HUES64 (cell line): ENCODE measurements at regions not wholly inside any gene's neighbourhood (a gene's known extent, or its start where the extent isn't known, plus 50 kb on each side); places are given as distances from the start of the nearest gene placed in this dataset.
"Not testable (repeated sequence)": the region's sequence is repeated elsewhere in the genome, so short reads cannot be mapped to it uniquely, and the experiment has no call there.

Experiments
- H3K27ac ChIP-seq: 2 replicates; pipeline ENCODE4 v1.7.0; 2013; ENCODE audit warnings: low read depth, low read length, inconsistent platforms
- H3K27me3 ChIP-seq: 2 replicates; pipeline ENCODE4 v1.6.1; 2013; ENCODE audit warnings: mild to moderate bottlenecking, low read length; ENCODE audit not compliant: insufficient read depth
- H3K36me3 ChIP-seq: 2 replicates; pipeline ENCODE4 v1.6.1; 2013; ENCODE audit warnings: mild to moderate bottlenecking, low read length; ENCODE audit not compliant: insufficient read depth
- H3K4me1 ChIP-seq: 2 replicates; pipeline ENCODE4 v1.6.1; 2013; ENCODE audit warnings: mild to moderate bottlenecking, low read length, moderate library complexity; ENCODE audit not compliant: insufficient read depth
- H3K4me3 ChIP-seq: 2 replicates; pipeline ENCODE4 v1.5.1; 2013; ENCODE audit warnings: mild to moderate bottlenecking, low read length, moderate library complexity
- H3K9ac ChIP-seq: 2 replicates; pipeline ENCODE4 v1.6.1; 2013; ENCODE audit warnings: mild to moderate bottlenecking, low read depth, low read length
- H3K9me3 ChIP-seq: 2 replicates; pipeline ENCODE4 v1.6.1; 2013; ENCODE audit warnings: low read depth, low read length; ENCODE audit not compliant: insufficient read depth
- WGBS: fragments of 150-250, 120-280 bp; methylation state at CpG from one replicate; pipeline ENCODE4 v1.1.7; 2013; ENCODE audit warnings: missing lambda C conversion rate; 5-methylcytosine and 5-hydroxymethylcytosine counted together

- H3K9ac ChIP-seq = no peak overlapping the region
- WGBS = 89% methylated on average over 8 of the region's 8 CpGs
- H3K36me3 ChIP-seq = no peaks in the 10 kb centered on the region
- no peaks in the 10 kb centered on the region for H3K27me3 ChIP-seq
- no peaks in the 10 kb centered on the region for H3K9me3 ChIP-seq
- H3K4me1 ChIP-seq = peaks cover 19% of the 10 kb centered on the region
- no peak overlapping the region for H3K4me3 ChIP-seq
- H3K27ac ChIP-seq = no peak overlapping the region
These were observed 106.7 kb upstream of the PIAS1 start for GRCh38 chr15:67947254-67948039.

DNA sequence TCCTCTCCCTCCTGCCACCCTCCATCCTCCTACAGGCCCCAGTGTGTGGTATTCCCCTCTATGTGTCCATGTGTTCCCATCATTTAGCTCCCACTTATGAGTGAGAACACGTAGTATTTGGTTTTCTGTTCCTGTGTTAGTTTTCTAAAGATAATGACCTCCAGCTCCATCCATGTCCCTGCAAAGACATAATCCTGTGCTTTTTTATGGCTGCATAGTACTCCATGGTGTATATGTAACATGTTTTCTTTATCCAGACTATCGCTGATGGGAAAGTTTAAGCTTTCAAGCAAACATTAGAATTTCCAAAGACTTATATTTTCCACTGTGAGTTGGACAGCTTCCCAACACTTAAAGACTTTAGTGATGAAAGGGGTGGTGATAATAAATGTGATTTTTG lies 105.9 kb upstream of the PIAS1 start:
- H3K9me3 ChIP-seq = no peaks in the 10 kb centered on the region
- peaks cover 19% of the 10 kb centered on the region for H3K4me1 ChIP-seq
- H3K36me3 ChIP-seq = no peaks in the 10 kb centered on the region
- WGBS = 89% methylated on average over 1 of the region's 2 CpGs
- H3K27ac ChIP-seq = no peak overlapping the region
- no peak overlapping the region for H3K4me3 ChIP-seq
- no peaks in the 10 kb centered on the region for H3K27me3 ChIP-seq
- H3K9ac ChIP-seq = no peak overlapping the region

DNA sequence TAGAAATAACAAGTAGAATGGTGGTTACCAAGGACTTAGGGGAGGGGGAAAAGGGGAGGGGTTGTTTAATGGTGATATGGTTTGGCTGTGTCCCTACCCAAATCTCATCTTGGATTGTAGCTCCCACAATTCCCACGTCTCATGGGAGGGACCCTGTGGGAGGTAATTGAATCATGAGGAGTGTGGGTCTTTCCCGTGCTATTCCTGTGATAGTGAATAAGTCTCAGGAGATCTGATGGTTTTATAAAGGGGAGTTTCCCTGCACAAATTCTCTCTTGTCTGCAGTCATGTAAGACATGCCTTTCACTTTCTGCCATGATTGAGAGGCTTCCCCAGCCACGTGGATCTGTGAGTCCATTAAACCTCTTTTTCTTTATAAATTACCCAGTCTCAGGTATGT lies 102.9 kb upstream of the PIAS1 start:
- H3K4me1 ChIP-seq = peaks cover 13% of the 10 kb centered on the region
- H3K9ac ChIP-seq = not testable (repeated sequence)
- WGBS = 89% methylated on average over 3 of the region's 3 CpGs

DNA sequence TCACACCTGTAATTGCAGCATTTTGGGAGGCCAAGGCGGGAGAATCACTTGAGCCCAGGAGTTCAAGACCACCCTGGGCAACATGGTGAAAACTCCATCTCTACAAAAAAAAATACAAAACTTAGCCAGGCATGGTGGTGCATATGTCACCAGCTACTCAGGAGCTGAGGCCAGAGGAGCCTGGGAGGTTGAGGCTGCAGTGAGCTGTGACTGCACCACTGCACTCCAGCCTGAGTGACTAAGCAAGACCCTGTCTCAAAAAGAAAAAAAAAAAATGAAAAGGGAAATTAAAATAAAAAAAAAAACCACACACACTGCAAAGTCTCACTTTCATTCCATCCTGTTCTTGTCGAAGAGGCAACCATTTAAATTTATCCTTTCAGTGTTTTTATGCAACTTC lies 100.8 kb upstream of the PIAS1 start:
- WGBS = 98% methylated on average over 2 of the region's 2 CpGs
- H3K9me3 ChIP-seq = no peaks in the 10 kb centered on the region

More for the DNA sequence above, 102.9 kb upstream of the PIAS1 start:
- not testable (repeated sequence) for H3K27me3 ChIP-seq, H3K36me3 ChIP-seq, H3K9me3 ChIP-seq, H3K4me3 ChIP-seq, H3K27ac ChIP-seq

GRCh38 chr15:67955252-67955651 lies 98.9 kb upstream of the PIAS1 start:
- Histone ChIP-seq H3K27ac (no peak overlapping the region), H3K9ac (no peak overlapping the region)

More for the DNA sequence above, 100.8 kb upstream of the PIAS1 start:
- H3K4me3 ChIP-seq = no peak overlapping the region
- H3K9ac ChIP-seq = no peak overlapping the region
- no peak overlapping the region for H3K27ac ChIP-seq
- H3K27me3 ChIP-seq = no peaks in the 10 kb centered on the region
- H3K36me3 ChIP-seq = no peaks in the 10 kb centered on the region
- H3K4me1 ChIP-seq = no peaks in the 10 kb centered on the region

GRCh38 chr15:67957435-67958132 lies 96.5 kb upstream of the PIAS1 start:
- Histone ChIP-seq H3K27ac (no peak overlapping the region), H3K4me1 (peaks cover 18% of the 10 kb centered on the region), H3K9me3 (no peaks in the 10 kb centered on the region), H3K27me3 (no peaks in the 10 kb centered on the region), H3K36me3 (no peaks in the 10 kb centered on the region), H3K9ac (no peak overlapping the region), H3K4me3 (no peak overlapping the region)
- WGBS = 93% methylated on average over 2 of the region's 2 CpGs

More at GRCh38 chr15:67955252-67955651, 98.9 kb upstream of the PIAS1 start:
- H3K4me3 ChIP-seq = no peak overlapping the region
- no peaks in the 10 kb centered on the region for H3K4me1 ChIP-seq
- no peaks in the 10 kb centered on the region for H3K27me3 ChIP-seq
- no peaks in the 10 kb centered on the region for H3K9me3 ChIP-seq
- 96% methylated on average over 6 of the region's 6 CpGs for WGBS
- no peaks in the 10 kb centered on the region for H3K36me3 ChIP-seq

- Histone ChIP-seq H3K4me1 (peaks cover 10% of the 10 kb centered on the region), H3K27ac (no peak overlapping the region), H3K4me3 (peak overlapping the region; percentile 59), H3K9me3 (no peaks in the 10 kb centered on the region), H3K36me3 (no peaks in the 10 kb centered on the region), H3K9ac (peak overlapping the region; percentile 38), H3K27me3 (peaks cover 4% of the 10 kb centered on the region; the same call in 1 of the 2 replicates)
- WGBS = 4% methylated on average over 30 of the region's 30 CpGs
These were observed 86.2 kb upstream of the PIAS1 start for GRCh38 chr15:67967871-67968431.

GRCh38 chr15:67968564-67968963 lies 85.6 kb upstream of the PIAS1 start:
- Histone ChIP-seq H3K4me3 (peak overlapping the region; percentile 59), H3K27me3 (peaks cover 4% of the 10 kb centered on the region; the same call in 1 of the 2 replicates), H3K9me3 (no peaks in the 10 kb centered on the region), H3K9ac (no peak overlapping the region), H3K27ac (no peak overlapping the region), H3K4me1 (peaks cover 10% of the 10 kb centered on the region), H3K36me3 (no peaks in the 10 kb centered on the region)
- 45% methylated on average over 6 of the region's 6 CpGs for WGBS

- no peak overlapping the region for H3K9ac ChIP-seq
- H3K36me3 ChIP-seq = no peaks in the 10 kb centered on the region
- H3K9me3 ChIP-seq = no peaks in the 10 kb centered on the region
- no peak overlapping the region for H3K4me3 ChIP-seq
- no peak overlapping the region for H3K27ac ChIP-seq
- H3K27me3 ChIP-seq = peaks cover 4% of the 10 kb centered on the region; the same call in 1 of the 2 replicates
- 83% methylated on average over 2 of the region's 3 CpGs for WGBS
- peaks cover 10% of the 10 kb centered on the region for H3K4me1 ChIP-seq
These were observed 85.1 kb upstream of the PIAS1 start for GRCh38 chr15:67968966-67969365.

DNA sequence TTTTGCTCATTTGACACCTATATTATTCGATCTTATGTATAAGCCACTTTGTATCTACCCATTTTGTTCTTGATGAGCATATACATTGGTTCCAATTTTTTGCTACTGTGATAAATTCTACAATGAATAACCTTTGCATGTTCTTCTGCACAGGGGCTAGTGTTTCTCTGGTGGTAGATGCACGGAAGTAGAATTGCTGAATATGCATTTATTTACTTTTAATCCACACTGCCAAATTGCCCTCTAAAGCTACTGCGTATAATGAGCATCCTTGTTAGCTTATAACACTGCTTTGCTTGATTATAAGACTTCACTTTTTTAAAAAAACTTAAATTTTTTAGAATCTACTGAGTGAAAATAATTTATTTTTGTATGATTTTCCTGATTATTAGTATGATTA lies 84.2 kb upstream of the PIAS1 start:
- WGBS = no CpG with 5 or more reads among the region's 3 CpGs
- H3K27ac ChIP-seq = no peak overlapping the region

DNA sequence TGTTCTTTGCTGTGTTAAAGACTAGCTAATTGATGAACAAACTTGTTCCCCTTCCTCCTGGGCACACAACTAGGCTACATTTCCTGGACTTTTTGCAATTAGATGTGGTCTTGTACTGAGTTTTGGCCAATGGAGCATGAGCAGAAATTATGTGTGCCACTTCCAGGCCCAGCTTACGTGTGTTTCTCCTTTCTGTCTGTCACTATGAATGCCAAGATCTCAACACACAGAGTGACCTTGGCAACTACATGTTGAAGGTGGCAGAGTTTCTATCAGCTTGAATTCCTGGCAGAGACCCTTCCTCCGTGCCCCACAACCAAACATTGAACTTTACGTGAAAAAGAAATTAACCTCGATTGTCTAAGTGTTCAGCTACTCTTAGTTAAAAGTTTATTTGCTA lies 81.7 kb upstream of the PIAS1 start:
- H3K36me3 ChIP-seq = no peaks in the 10 kb centered on the region
- WGBS = 71% methylated on average over 4 of the region's 4 CpGs

More for the DNA sequence above, 84.2 kb upstream of the PIAS1 start:
- H3K9me3 ChIP-seq = no peaks in the 10 kb centered on the region
- H3K4me1 ChIP-seq = peaks cover 10% of the 10 kb centered on the region
- H3K36me3 ChIP-seq = no peaks in the 10 kb centered on the region
- no peak overlapping the region for H3K9ac ChIP-seq
- H3K4me3 ChIP-seq = no peak overlapping the region
- H3K27me3 ChIP-seq = peaks cover 4% of the 10 kb centered on the region; the same call in 1 of the 2 replicates

More for the DNA sequence above, 81.7 kb upstream of the PIAS1 start:
- H3K9ac ChIP-seq = no peak overlapping the region
- no peak overlapping the region for H3K27ac ChIP-seq
- H3K4me3 ChIP-seq = no peak overlapping the region
- H3K27me3 ChIP-seq = peaks cover 2% of the 10 kb centered on the region; the same call in 1 of the 2 replicates
- H3K9me3 ChIP-seq = no peaks in the 10 kb centered on the region
- peaks cover 10% of the 10 kb centered on the region for H3K4me1 ChIP-seq
